ENCODE measurements at regions not wholly inside any gene's neighbourhood (a gene's known extent, or its start where the extent isn't known, plus 50 kb on each side); places are given as distances from the start of the nearest gene placed in this dataset.
"Not testable (repeated sequence)": the region's sequence is repeated elsewhere in the genome, so short reads cannot be mapped to it uniquely, and the experiment has no call there.

- not testable (repeated sequence) for TF ChIP-seq CTCF (IDR thresholded peaks at IDR 0.05; ENCODE audit: low read depth, low read length, poor library complexity, severe bottlenecking); EZH2phosphoT487 (IDR thresholded peaks at IDR 0.05; ENCODE audit: borderline replicate concordance, low read length)
Measured at GRCh38 chr10:9957876-9958275, 1059.8 kb upstream of the CELF2 start.

Measured in DOHH2 (cell line).